Subcutaneous abdominal adipose tissue (tissue), 5 donors: ENCODE measurements at regions not wholly inside any gene's neighbourhood (a gene's known extent, or its start where the extent isn't known, plus 50 kb on each side); places are given as distances from the start of the nearest gene placed in this dataset.

ENCODE experiments used
- H3K27ac ChIP-seq: one replicate; pipeline ENCODE4 v1.7.0; 2013; ENCODE audit warnings: low read depth, mild to moderate bottlenecking, inconsistent platforms, low read length, moderate library complexity
- H3K27me3 ChIP-seq, 5 donors: one replicate each; pipeline ENCODE4 v1.7.0; 2013; ENCODE audit warnings: low read length in 5 of 5, inconsistent platforms in 1 of 5; ENCODE audit not compliant: control insufficient read depth in 5 of 5, insufficient read depth in 4 of 5
- H3K36me3 ChIP-seq, 5 donors: one replicate each; pipeline ENCODE4 v1.7.0; 2013; ENCODE audit warnings: low read length in 5 of 5; ENCODE audit not compliant: control insufficient read depth in 5 of 5, insufficient read depth in 5 of 5
- H3K4me1 ChIP-seq, 5 donors: one replicate each; pipeline ENCODE4 v1.7.0; 2013; ENCODE audit warnings: low read length in 5 of 5, mild to moderate bottlenecking in 3 of 5, moderate library complexity in 1 of 5; ENCODE audit not compliant: control insufficient read depth in 5 of 5, insufficient read depth in 5 of 5
- H3K4me3 ChIP-seq, 5 donors: one replicate each; pipeline ENCODE4 v1.7.0; 2013; ENCODE audit warnings: low read length in 5 of 5, low read depth in 1 of 5
- H3K9ac ChIP-seq, 5 donors: one replicate each; pipeline ENCODE4 v1.7.0; 2013; ENCODE audit warnings: low read length in 5 of 5, mild to moderate bottlenecking in 4 of 5, moderate library complexity in 3 of 5
- H3K9me3 ChIP-seq, 5 donors: one replicate each; pipeline ENCODE4 v1.7.0; 2013; ENCODE audit warnings: low read length in 5 of 5; ENCODE audit not compliant: control insufficient read depth in 5 of 5
- donor health status: healthy.
- donor health status: healthy.
- donor health status: healthy.
- donor health status: healthy.
- donor health status: healthy.

DNA sequence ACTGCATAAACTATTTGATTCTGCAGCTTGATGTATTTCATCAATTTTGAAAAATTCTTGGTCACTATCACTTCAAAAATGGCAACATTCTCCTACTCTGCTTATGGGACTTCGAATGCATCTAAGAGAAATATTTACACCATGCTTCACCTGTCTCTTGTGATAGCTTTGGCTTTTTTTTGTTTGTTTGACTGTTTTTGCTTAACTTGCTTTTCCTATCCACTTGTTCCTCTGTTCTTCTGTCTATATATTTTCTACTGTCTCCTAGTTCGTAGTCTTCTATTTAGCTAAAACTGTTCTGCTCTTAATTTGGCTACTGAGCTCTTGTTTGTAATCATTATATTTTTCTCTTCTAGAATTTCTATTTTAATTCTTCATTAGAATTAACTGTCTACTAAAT, 94.4 kb downstream of the INHBA start:
- H3K36me3 ChIP-seq = no peaks in the 10 kb centered on the region
- no peaks in the 10 kb centered on the region for H3K4me1 ChIP-seq
- H3K27ac ChIP-seq = no peak overlapping the region
- H3K9ac ChIP-seq = no peak overlapping the region
- H3K4me3 ChIP-seq = no peak overlapping the region
- no peaks in the 10 kb centered on the region for H3K9me3 ChIP-seq
- H3K27me3 ChIP-seq = no peaks in the 10 kb centered on the region

DNA sequence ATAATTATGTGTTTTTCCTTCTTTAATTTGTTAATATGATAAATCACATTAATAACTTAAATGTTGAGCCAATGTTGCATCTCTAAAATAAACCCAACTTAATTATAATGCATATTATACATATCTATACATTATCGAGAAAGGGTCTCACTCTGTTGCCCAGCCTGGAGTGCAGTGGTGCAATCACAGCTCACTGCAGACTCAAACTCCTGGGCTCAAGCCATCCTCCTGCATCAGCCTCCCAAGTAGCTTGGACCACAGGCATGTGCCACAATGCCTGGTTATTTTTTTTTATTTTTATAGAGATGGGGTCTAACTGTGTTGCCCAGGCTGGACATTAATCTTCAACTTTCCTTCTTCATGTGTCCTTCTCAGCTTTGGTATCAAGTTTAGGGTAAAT, 98.9 kb downstream of the INHBA start:
- Histone ChIP-seq H3K36me3 (no peaks in the 10 kb centered on the region), H3K27ac (no peak overlapping the region), H3K27me3 (no peaks in the 10 kb centered on the region), H3K9me3 (no peaks in the 10 kb centered on the region), H3K4me3 (no peak overlapping the region), H3K4me1 (no peaks in the 10 kb centered on the region), H3K9ac (no peak overlapping the region)

DNA sequence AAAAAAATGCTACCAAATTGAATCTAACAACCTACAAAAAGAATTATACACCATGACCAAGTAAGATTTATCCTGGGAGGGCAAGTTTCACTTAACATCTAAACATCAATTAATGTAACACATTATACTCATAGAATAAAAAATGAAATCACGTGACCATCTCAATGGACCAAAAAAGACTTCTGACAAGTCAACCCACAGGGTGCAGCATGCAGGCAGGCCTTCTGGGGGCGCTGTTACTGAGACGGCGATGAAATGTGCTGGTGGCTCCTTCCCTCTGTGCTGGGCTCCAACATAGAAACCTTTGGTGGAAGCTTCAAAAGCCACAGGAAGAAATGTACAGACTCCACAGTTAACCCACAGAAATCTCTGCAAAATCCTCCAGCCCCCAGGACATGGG, 103.1 kb downstream of the INHBA start:
- H3K27me3 ChIP-seq = no peaks in the 10 kb centered on the region

DNA sequence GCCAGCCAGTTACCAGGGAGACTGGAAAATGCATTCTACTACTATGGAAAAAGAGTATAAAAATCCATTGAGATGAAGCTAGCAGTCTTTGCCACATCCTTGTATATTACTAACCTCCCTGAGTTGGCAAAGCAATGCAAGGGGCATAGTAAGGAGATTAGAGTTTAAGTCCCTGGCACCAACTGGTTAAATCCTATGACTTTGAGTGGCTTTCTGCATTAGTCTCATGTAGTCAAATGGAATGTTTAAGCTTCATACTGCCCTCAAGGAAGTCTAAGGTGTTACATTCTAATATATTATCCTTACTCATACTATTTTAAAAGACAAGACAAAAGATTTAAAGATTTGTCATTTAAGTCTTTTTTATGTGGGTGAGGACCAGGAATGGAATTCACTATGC, 110.1 kb downstream of the INHBA start:
- no peaks in the 10 kb centered on the region for H3K27me3 ChIP-seq
- H3K9me3 ChIP-seq = peaks cover 0 to 8% (median 3%) of the 10 kb centered on the region in 5 donors
- no peak overlapping the region for H3K9ac ChIP-seq
- no peak overlapping the region for H3K27ac ChIP-seq
- no peaks in the 10 kb centered on the region for H3K36me3 ChIP-seq
- H3K4me3 ChIP-seq = no peak overlapping the region
- no peaks in the 10 kb centered on the region for H3K4me1 ChIP-seq

More for the DNA sequence above, 103.1 kb downstream of the INHBA start:
- H3K9me3 ChIP-seq = peaks cover 0 to 6% (median 3%) of the 10 kb centered on the region in 5 donors
- no peak overlapping the region for H3K4me3 ChIP-seq
- H3K4me1 ChIP-seq = no peaks in the 10 kb centered on the region
- H3K9ac ChIP-seq = no peak overlapping the region
- H3K27ac ChIP-seq = no peak overlapping the region
- no peaks in the 10 kb centered on the region for H3K36me3 ChIP-seq

DNA sequence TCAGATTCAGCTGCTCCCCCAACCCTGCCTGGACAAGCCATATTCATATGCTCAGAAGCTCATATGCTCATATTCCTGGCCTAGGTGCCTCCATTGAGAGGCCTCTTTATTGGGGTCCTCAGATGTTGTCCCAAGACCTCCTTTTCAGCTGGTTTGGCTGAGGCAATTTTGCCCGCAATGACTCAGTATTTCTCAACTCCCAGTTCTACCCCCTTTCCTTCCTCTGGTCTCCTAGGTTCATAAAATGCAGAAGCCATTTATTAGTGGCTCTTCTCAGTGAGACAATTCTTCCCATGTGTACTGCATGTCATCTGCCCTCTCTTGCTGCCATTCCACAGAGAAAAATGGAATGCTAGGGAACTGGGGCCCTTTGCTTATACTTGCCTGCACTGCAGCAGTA, 110.7 kb downstream of the INHBA start:
- Histone ChIP-seq H3K27ac (no peak overlapping the region), H3K36me3 (no peaks in the 10 kb centered on the region), H3K4me3 (no peak overlapping the region), H3K9me3 (peaks cover 0 to 8% (median 3%) of the 10 kb centered on the region in 5 donors), H3K4me1 (no peaks in the 10 kb centered on the region), H3K9ac (no peak overlapping the region), H3K27me3 (no peaks in the 10 kb centered on the region)

DNA sequence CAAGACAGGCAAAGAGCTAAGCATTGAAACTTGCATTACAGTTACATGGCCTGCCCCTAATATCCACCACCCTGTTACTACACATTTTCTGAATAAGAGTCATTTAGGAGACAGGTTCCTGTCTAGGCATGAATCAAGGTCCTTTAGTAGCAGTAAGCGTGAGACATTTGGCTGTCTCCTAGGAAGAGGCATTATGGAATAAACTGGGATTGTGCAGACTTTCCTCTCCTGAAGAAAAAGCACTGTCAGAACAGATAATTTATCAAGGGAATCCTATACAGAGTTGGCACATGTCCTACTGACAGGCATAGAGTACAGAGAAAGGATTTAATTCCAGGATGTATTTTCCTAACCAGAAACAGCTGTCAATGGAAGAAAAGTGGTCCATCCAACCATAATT, 111.9 kb downstream of the INHBA start:
- no peaks in the 10 kb centered on the region for H3K27me3 ChIP-seq
- H3K36me3 ChIP-seq = no peaks in the 10 kb centered on the region
- H3K27ac ChIP-seq = no peak overlapping the region
- H3K4me3 ChIP-seq = no peak overlapping the region
- H3K9me3 ChIP-seq = peaks cover 0 to 8% (median 0%) of the 10 kb centered on the region in 5 donors
- no peaks in the 10 kb centered on the region for H3K4me1 ChIP-seq
- H3K9ac ChIP-seq = no peak overlapping the region

DNA sequence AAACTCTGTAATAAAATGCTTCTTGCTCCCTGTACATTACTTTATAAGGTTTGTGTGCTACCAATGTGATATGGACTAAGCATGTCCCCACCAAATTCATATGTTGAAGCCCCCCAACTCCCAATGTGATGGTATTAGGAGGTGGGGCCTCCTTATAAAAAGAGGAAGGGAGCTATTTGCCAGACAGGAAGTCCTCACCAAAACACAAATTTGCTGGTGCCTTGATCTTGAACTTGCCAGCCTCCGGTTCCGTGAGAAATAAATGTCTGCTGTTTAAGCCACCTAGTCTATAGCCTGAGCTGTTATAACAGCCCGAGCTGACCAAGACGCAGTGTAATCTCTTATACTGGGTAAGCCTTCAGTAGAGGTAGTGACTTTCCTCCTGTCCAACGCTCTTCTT, 114.5 kb downstream of the INHBA start:
- no peak overlapping the region for H3K27ac ChIP-seq

DNA sequence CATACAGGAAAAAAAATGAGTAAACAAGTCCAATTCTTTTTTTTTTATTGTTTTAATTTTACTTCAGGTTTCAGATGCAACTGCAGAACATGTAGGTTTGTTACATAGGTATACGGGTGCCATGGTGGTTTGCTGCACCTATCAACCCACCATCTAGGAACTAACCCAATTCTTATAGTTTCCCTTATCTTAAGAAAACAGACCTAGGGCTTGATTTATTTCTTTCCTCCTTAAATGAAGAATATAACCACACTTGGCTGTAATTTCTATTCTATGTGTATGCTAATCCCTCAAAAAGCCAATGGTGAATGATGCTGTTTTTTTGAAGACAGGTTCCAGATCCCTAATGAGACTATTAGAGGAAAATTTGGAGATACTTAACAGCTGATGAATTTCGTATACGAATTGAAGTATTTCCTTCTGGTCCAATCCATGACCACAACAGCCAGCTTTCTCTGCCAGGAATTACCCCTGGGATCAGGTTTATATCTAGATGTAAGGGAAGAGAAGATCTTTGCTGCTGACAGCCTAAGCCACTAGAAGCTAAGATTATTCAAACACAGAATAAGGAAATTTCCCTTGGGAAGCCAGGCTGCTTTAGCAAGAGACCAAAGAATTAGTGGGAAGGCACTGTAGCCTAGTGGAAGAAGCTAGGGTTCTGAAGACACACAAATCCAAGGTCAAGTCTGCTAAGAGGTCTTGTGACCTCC, 115.8 kb downstream of the INHBA start:
- peaks cover 0 to 5% (median 0%) of the 10 kb centered on the region in 5 donors for H3K9me3 ChIP-seq
- no peak overlapping the region for H3K4me3 ChIP-seq
- no peaks in the 10 kb centered on the region for H3K36me3 ChIP-seq
- no peaks in the 10 kb centered on the region for H3K27me3 ChIP-seq
- H3K27ac ChIP-seq = no peak overlapping the region
- H3K4me1 ChIP-seq = no peaks in the 10 kb centered on the region
- no peak overlapping the region for H3K9ac ChIP-seq

More for the DNA sequence above, 114.5 kb downstream of the INHBA start:
- peaks cover 0 to 5% (median 0%) of the 10 kb centered on the region in 5 donors for H3K9me3 ChIP-seq
- no peaks in the 10 kb centered on the region for H3K27me3 ChIP-seq
- no peak overlapping the region for H3K4me3 ChIP-seq
- H3K9ac ChIP-seq = no peak overlapping the region
- no peaks in the 10 kb centered on the region for H3K4me1 ChIP-seq
- no peaks in the 10 kb centered on the region for H3K36me3 ChIP-seq

DNA sequence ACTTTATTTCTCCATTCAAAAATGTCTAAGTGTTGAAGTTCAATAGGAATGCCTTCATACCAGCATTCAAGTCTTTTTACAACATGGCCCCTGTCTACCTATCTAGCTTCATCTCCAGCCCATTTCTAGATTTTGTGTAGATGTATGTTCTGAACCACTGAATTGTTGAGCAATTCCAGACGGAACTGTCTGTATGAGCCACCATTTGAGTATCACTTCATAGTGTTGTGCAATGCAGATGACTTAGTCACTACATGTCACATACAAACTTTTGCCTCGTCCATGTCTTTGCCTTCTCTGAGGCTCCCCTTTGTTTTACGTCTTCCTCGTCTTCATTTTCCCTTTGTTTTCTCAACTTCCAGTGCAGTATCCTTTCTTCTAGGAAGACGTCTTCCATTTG, 118.1 kb downstream of the INHBA start:
- Histone ChIP-seq H3K27ac (no peak overlapping the region), H3K9me3 (no peaks in the 10 kb centered on the region), H3K27me3 (no peaks in the 10 kb centered on the region), H3K36me3 (no peaks in the 10 kb centered on the region), H3K9ac (no peak overlapping the region), H3K4me3 (no peak overlapping the region), H3K4me1 (no peaks in the 10 kb centered on the region)

DNA sequence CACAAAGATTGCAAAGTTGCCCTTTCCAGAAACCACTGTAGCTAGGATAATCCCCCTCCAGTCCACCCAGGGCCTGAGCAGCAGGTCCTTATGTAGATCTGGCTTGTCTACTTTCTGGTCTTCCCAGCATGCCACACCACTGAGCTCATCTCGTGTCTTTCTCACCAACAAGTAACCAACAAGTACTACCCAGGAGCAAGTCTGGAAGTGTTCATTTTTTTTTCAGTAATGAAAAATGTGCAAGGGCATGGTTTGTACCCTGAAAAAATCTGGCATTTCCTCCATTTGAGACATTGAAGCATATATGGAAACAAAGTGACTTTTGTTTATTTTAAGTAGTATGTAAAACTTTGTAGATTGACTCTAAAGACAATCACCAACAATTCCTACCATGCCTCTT, 120.8 kb downstream of the INHBA start:
- Histone ChIP-seq H3K4me3 (no peak overlapping the region), H3K9me3 (no peaks in the 10 kb centered on the region)

More for the DNA sequence above, 120.8 kb downstream of the INHBA start:
- Histone ChIP-seq H3K36me3 (no peaks in the 10 kb centered on the region), H3K4me1 (no peaks in the 10 kb centered on the region), H3K27me3 (no peaks in the 10 kb centered on the region), H3K27ac (no peak overlapping the region), H3K9ac (no peak overlapping the region)
